ENCODE measurements at regions not wholly inside any gene's neighbourhood (a gene's known extent, or its start where the extent isn't known, plus 50 kb on each side); places are given as distances from the start of the nearest gene placed in this dataset.

DNA sequence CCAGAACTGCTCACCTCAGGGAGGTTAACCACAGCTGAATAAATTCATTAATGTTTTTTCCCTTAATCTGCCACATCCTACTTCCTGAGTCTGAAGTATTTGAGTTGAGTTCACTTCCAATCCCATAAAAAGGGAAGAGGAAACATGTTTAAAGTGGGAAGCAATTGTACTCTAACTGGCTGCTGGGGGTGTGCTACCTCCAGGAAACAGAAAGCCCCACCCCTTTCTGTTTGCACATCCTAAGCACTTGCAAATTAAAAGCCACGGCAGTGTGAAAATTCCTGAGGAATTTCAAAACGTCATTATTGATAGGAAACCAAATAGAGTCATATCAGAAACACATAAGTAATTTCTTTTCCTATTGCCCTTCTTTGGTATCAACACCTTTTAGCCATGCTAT is 307.0 kb upstream of the NR5A2 start:
- no peak for DNase-seq

DNA sequence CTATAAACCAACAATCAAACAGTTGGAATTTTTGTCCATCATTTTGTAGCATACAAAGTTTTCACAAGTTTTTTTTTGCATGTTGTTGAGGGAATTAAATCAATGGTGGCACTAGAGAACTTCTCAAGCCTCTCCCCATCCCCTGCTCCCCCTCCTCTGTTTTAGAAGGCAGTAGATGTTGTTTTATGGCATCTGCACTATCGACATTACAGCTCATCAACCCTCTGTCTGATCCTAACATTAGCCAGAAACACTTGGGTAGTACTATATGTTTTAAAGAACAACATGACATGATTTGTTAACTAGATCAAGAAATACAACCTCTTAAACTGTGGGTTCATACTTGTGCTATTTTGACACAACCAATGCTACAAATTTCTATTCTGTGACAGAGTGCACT is 306.5 kb upstream of the NR5A2 start:
- DNase-seq = no peak

DNA sequence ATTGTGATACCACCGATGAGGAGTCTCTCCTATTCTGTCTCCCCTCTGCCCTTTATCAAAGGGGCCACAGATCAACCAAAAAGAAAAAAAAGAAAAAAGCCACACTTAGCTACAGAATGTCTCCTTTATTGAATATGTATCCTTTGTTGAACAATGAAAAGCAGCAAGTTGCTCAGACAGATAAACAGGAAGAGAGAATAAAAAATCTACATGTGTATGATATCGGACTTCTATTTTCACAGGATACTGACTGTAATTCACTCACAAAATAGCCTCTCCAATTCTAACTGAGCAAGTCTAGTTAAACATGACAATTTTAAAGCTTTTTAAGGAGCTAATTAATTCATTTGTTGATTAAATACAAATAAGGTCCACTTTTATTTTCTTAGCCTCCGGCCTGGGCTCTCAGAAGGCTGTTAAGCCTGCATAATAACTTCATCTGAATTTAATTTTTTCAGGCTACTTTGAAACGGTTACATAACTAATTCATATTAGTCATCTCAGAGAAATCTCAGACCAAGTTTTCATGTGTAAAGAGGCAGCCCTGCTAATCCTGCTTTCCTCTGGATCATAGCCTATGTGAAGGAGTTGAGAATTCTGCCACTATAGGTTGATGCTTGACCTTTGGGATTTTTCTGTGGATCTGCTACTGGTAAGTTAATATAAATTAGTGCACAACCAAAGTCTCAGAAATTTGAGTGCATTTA is 304.1 kb upstream of the NR5A2 start:
- no peak for DNase-seq

DNA sequence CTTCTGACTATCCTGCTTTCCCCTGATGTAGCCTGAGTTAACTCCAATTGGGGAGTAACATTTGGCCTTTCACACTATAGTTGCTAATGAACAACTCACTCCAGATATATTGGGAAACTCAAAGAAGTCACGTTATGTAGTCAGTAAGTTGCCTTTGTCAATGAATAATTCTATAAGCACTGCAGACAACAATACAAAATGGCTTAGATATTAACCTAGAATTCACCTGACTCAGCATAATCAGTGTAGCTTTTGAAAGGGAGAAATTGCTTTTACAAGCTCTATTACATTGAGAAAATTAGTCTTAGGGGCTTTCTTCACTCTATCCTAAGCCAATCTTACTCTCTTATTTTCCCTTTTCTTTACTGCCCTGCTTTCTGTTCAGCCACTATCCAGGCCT is 303.5 kb upstream of the NR5A2 start:
- DNase-seq = no peak

DNA sequence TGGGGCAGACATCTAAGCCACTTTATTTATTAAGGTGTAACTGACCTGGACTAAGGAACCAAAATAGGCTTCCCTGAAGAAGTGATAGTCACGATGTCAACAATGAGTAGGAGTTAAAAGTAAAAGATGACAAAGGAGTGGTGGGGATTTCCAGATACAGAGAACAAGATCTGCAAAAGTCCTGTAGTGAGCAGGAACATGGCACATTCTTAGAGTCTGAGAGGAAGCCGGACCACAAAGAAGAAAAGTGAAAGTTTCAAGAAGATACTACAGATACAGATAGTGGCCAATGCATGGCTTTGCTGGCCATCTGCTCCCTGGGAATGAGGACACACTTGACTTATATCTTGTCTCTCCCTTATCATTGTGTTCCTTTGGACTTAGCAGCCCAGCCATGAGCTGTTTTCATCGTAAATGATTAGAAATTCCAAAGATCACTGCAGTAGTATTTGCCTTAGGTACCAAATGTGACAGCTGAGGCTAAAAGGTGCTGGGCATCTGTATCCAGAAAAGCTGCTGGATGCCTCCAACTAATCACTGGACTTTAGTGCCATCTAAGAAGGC is 302.4 kb upstream of the NR5A2 start:
- DNase-seq = no peak

DNA sequence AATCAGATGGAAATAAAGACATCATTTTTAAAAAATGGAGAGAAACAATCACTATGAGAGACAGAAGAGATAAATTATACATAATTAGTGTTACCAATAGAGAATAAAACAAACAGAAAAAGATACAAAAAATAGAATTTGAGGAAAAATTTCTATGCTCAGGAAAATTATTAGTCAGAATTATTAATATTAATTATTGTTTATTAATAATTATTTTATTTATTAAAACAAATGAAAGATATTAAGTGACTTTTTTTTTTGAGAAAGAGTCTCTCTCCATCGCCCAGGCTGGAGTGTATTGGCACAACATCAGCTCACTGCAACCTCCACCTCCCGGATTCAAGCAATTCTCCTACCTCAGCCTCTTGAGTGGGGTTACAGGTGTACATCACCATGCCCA is 299.8 kb upstream of the NR5A2 start:
- no peak for DNase-seq

DNA sequence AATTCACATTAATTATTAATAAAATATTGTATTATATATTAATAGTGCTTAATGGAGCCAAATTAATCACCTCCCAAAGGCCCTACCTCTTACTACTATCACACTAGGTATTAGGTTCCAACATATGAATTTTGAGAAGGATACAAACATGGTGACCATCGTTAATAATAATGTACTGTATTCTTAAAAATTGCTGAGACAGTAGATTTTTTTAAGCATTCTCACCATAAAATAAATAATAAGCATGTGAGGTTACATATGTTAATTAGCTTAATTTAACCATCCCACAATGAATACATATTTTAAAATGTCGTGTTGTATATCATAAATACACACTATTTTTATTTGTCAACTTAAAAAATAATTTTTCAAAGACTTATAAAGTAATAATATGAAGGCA is 299.2 kb upstream of the NR5A2 start:
- DNase-seq = no peak

DNA sequence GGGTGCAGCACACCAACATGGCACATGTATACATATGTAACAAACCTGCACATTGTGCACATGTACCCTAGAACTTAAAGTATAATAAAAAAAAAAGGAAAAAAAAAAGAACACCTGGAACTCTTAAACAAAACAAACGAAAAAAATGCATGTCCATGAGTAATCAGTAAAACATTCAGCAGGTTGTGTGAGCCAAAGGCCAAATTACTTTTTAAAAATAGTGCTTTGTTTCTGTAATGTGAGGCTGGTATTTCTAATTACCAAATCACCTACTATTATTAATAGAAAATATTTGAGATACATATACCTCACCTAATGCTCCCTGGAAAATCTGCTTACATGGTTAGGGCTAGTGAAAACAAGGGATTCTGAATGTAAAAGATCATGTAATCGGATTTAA is 294.4 kb upstream of the NR5A2 start:
- no peak for DNase-seq

DNA sequence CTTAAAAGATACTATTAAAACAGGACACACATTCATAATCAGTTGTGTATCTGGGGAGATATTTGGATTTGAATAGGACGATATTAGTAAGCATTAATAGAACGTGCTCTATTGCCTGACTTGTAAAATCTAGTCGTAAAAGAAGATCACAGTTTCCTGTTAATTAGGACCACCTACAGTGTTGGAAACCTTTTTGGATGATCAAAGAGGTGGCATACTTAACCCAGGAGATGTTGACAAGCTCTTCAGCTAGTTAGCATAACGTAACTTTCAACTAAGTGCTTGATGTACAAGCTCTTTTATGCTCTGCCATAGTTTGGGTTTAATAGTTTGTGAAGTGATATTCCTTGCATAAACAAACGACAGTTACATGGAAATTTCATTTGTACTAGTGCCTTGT is 293.3 kb upstream of the NR5A2 start:
- no peak for DNase-seq

DNA sequence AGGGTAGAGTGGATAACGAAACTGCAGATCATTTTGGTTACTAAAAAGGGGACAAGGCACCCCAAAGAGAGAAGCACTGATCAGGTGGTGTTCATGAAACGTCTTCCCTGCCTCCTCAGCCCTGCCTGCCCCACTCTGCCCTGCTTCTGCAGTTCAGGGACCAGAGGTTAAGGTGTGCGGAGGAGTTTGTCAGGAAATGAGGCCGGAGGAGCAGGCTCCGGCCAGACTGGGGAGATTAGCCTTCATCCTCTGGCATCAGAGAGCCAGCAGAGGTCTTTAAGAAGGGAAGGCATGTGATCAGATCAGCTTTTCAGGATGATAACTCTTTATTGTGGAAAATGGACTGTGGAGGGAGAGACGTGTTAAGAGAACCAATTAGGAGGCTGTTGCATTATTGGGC is 291.9 kb upstream of the NR5A2 start:
- DNase-seq = no peak

DNA sequence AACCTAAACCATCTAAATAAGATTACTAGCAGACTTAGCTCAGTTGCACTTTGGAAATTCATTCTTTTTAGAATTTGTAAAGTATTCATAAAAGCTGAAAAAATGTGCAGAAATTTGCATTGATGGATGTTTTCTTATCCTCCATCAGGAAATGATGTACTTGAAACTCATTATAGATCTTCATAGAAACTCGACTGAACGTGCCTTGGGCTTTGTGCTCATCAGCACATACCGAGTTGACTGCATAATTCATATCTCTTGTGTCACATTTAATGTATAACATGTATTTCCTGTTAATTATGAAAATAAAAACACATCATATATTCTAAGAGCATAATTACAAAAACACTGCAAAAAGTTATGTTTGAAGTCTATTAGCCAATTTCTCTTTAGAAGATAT is 290.9 kb upstream of the NR5A2 start:
- no peak for DNase-seq

DNA sequence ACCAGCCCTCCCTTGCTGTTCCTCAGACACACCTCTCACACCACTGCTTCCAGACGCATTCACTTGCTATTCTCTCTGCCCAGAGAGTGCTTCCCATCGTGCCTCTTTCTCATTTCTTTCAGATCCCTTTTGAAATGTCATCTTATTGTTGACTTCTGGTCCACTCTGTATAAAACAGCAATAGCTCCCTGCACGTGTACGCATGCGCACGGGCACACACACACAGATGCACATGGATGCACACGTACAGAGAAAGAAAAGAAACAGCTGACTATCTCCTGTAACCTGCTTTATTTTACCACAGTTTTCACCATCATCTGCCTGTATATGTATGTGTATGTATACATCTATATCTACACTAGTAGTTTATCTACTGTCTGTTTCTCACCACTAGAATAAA is 285.9 kb upstream of the NR5A2 start:
- DNase-seq = no peak

DNA sequence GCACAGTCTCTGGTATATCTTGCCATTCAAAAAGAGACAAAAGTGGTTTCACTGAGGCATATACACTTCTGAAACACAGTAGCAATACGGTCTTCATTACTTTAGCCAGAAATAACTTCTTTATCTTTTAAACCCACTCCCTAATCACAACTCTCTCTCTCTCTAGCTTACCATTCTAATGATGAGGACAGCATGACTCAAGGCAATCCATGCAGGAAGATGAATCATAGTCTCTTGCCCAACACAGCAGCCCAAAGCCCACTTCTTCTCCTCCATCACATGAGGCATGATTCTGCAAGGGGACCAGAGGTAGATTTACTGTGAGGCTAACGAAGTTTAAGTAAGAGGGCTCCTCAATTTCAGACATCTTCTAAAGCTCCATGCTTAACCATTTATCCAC is 285.0 kb upstream of the NR5A2 start:
- DNase-seq = no peak

DNA sequence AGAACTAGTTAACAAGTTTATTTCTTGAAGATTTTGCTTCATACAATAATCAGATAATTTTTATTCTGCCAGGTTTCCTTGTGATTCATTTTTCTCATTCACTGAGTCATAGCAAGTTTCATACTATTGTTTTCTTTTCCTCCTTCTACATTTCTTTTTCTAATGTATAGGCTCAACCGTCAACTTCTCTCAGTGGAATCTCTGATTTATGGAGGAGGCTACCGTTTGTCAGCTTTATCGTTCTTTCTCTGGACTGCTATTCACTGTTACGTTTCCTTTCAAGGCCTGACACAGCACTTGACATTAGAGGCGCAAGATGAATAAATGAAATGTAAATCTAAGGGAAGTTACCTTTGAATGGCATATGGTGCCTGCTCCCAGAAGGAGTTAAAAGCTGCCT is 284.3 kb upstream of the NR5A2 start:
- DNase-seq = no peak

DNA sequence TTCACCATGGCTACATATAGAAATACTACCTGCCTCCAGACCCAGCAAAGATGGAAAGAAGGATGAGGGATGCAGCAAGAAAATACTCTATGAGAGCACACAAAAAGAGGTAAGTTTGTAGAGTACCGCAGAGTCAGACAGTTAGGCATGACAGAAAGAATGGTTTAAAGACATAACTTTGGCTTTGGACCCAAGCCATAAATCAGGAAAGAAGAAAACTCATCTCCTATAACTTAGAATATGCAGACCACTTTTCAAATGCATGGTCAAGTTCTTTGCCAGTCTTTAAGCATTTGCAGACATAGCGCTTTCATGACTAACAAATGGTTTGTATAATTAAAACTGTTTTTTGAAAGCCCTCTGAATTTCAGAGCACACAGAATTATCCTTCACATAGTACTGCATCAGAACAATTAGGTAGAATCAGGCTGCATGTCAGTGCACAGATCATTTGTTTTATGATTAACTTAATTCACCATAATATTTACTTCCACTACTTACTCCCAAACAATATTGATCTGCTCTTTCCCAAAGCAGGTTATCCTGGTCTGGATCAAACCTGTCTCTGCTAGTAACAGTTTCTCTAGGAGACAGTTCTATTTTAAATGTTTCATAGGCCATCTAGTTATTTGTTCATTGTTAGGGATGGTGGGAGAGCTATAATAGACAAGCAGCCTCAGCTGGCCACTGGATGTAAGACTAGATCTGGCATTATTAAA is 280.7 kb upstream of the NR5A2 start:
- DNase-seq = no peak

DNA sequence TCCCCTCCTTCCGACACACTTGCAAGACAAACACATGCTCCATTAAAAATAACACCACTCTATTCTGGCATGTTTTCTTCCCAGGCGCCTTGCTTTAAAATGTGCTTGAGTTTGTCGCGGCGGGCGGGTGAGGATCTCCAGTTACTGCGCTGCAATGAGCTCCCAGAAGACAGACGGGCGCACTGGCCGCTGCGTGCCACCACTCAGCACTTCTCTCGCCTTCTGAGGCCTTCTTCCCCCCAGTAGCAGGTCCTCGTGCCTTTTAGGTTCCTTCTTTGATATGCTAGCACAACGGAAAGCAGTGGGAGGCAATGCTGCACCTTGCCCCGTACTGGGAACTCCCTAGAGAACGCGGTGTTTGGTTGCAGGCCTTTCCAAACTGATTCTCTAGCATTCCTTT is 279.5 kb upstream of the NR5A2 start:
- no peak for DNase-seq

DNA sequence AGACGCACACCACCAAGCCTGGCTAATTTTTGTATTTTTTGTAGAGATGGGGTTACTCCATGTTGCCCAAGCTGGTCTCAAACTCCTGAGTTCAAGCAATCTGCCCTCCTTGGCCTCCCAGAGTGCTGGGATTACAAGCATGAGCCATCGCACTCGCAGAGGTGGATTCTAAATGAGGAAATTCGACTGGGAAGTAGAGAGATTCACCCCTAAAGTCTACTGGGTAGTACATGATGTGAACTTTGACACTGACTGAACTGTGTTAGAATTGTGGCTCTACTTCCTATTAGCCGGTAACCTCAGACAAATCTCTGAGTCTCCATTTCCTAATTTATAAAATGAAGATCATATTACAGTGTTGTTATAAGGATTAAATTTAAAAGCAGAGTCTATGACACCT is 276.0 kb upstream of the NR5A2 start:
- no peak for DNase-seq

DNA sequence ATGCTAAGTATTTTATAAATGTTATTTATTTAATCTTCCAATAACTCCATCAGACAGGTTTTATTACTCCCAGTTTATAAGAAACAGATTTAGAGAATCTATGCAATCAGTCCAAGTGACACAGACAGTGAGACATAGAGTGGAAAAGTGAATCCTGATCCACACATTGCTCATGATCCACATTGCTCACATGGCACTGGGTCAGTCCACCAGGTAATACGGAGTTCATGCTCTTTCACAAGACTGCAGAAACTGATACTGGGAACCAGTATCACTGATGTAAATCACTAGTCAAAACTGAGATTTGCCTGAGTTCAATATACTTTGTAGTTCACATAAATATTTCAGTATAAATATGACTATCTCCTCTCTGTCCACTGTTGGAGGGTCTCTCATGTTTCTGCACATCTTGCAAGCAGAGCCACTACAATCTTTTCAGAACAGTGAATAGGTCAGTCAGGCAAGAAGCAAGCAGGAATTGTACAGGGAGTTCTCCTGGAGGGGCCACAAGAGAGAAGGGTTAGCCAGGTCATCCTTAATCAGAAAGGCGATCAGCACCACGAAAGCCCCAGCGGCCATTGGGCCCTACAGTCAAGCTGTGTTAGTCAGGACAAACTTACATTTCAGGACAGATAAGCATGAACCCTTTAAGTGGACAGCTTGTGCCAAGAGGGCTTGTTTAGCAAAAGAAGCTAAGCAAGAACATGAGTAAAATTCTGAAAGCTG is 275.4 kb upstream of the NR5A2 start:
- DNase-seq = no peak

DNA sequence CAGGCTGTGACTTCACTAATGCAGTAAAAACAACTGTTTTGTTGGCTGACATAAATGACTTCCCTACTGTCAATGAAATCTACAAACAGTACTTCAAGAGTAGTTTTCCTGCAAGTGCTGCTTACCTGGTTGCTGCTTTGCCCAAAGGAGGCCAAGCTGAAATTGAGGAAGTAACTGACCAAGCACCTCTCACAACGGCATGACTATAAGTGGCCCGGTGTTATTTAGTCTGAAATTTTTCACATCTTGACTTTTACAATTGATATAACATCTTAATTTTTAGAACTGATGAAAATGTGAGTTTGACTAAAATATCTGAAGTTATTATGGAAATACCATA is 274.9 kb upstream of the NR5A2 start:
- no peak for DNase-seq

DNA sequence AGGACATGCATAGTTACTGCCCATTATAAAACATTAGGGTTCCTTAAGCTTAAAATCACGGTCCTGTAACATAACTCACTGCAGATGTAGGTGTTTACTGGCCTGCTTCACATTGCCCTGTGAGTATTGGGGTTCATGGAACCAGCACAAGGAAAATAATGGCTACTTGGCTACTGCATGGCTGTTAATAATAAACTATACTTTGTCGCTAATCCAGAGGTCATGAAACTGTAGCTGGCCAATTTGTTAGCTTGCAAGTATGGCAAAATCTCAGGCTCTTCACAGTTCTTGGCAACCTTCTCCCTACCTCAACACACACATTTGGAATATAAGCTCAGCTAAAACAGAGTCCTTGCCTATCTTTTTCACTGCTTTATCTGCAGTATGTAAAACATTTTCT is 274.0 kb upstream of the NR5A2 start:
- no peak for DNase-seq

DNA sequence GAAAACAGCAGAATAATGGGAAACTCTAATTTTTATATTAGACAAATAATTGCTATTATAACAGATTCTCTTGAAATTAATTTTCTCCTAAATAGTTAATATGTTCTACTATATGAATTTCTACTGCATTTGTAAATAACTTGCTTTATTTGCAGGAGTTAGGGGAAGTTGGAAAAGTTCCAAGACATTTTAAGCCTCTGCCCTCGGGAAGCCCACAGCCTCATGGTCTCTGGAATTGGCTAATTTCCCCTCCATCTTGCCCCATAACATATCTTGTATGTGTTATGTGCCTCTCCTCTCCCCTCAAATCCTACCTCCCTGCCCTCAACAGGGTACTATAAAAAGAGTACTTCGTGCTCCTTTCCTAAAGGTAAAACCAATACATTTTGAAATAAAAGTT is 271.4 kb upstream of the NR5A2 start:
- DNase-seq = no peak

DNA sequence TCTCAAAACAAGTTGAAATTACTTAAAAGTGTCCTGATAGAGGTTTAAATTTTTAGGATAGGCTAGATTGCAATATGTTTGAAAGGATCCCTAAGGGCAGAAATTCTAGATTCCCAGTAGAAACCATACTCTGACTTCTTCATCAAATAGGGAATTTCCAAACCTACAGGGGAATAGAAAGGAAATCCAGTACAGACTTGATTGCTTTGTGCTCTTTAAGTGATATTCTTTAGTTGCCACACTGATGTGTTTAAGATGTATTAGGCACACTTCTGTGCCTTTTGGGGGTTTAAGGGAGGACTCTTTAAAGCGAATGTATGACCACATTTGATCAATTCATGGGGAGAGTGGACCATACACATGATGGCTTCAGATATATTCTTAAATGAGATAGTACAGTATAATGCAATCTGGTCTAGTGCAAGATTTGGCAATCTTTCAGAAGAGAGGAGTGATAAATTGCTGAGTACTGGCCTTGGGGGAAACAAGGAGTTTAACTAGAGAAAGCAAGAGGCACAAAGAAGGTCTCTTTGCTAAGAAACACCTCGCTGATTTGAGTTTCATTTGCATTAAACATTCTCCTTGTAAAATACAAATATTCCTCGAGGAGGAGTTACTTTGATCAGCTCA is 268.8 kb upstream of the NR5A2 start:
- no peak for DNase-seq

DNA sequence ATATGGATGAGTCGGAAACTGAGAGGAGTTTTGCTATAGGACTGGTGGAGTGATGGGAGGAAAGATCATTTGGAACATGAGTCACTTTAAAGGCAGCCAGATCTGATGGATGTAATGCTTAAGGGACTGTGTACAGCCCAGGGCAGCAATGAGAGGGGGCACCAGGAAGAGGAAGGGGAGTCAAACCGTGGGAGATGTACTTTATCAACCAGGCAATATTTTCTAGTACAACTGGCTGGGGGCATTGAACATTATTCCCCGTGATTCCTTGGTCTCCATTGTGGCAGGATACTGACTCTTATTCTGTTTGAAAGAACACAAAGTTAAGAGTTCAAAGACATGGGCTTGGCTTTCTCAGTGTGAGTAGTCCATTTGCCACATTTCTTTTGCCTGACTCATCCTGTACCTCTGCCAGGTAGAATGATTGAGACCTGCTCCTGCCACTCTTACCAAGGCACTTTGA is 268.2 kb upstream of the NR5A2 start:
- no peak for DNase-seq

DNA sequence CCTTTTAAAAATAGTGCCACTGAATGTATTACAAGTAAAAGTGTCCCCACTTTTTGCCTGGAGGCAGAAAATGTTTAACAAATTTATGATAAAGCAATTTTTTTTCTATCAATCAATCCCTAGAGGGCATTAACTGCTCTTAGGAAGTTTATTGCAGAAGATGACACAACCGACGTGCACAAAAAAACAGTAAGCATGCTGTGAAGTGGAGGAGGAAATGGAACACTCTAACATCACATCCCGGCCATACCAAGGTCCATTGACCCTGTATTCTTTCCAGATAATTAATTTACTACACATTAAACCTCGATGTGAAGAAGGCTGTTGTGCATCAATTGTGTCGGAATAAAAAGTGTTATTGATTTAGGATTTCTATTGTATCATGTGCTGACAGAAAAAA is 264.9 kb upstream of the NR5A2 start:
- no peak for DNase-seq
